HG03139 (cell line): ENCODE measurements at regions not wholly inside any gene's neighbourhood (a gene's known extent, or its start where the extent isn't known, plus 50 kb on each side); places are given as distances from the start of the nearest gene placed in this dataset.
A peak's percentile ranks its signal among the peaks of the same experiment; 100 is the strongest.
"Not testable (repeated sequence)": the region's sequence is repeated elsewhere in the genome, so short reads cannot be mapped to it uniquely, and the experiment has no call there.

ENCODE experiments used
- ATAC-seq: cut with Tn5 transposase; IDR thresholded peaks from one replicate; pipeline ENCODE4 v1.9.1; 2021; ENCODE audit not compliant: unreplicated experiment

DNA sequence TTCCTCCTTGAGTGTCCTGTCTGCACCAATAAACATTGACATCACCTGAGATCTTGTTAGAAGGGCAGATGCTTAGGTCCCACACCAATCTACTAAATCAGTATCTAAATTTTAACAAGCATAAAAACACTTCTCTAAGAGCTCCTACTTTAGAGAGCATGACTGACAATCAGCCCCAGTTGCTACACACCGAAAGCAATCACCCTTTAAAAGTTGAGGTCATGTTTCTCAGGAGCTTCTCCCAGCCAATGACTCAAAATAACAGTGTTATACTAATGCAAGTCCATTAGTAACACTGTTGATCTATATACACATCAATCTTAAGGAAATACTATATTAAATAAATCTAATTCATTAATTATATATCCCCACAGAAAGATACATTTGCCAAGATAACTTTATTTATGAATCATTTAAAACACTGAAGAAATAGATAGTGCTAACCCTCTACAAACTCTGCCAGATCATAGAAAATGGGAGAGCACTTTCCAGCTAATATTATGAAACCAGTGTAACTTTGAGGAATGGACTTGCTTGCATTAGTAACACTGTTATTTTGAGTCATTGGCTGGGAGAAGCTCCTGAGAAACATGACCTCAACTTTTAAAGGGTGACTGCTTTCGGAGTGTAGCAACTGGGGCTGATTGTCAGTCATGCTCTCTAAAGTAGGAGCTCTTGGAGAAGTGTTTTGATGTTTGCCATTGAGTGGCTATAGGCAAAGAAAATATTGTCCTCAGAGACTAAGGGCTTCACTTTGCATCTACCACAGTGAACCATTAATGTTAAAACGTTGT, 109.8 kb upstream of the HDX start:
- no peak for ATAC-seq

DNA sequence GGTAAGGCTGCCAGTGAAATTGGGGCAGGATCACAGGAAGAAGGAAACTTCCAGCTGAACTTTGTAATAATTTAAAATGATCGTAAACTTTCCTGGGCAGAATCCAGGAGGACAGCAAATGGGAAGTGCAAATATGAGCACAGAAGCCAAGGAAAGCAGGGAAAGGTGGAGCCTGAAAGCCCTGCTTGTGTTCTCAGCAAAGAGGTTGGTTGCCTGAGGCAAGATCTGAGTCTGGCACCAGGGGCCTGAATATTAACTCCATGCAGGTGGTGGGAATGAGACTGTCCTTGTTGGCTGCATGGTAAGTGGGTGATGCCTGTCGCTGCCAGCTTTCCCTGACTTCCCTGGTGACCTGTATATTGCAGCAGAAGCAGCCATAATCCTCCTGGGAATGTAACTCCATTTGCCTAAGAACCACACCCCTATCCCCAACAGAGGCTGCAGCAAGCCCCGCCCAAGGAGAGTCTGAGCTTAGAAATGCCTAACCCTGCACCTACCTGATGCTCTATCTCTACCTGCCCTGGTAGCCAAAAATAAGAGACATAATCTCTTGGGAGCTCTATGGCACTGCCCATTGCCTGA, 132.0 kb upstream of the HDX start:
- ATAC-seq: no peak

DNA sequence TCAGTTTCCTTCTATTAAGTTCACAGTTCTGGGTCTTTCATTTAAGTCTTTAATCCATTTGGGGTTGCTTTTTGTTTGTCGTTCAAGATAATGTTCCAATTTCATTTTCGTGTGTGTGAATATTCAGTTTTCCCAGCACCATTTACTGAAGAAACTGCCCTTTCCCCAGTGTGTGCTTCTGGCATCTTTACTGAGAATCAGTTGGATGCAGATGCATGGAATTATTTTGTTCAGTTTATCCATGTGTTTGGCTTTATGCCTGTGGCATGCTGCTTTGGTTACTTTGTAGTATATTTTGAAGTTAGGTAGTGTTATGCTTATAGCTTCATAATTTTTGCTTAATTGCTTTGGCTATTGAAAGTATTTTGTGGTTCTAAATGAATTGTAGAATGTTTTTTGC, 163.8 kb upstream of the HDX start:
- ATAC-seq: no peak

DNA sequence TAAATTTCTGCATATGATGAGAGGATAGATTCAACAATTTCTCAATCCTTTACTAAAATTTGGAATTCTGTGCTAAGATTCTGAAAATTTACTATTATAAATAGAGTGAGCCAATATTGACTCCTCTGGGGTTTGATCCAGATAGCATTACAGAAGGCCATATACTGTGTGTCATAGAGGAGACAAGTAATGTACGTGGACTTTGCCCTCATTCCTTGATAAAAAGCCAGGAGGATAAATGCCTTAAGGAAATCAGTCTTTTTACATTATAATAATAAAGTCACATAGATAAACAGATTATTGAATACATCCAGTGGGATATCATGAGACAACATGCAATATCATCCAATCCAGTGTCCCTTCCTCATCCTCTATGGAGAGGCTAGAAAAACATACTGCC, 188.0 kb upstream of the HDX start:
- no peak for ATAC-seq

DNA sequence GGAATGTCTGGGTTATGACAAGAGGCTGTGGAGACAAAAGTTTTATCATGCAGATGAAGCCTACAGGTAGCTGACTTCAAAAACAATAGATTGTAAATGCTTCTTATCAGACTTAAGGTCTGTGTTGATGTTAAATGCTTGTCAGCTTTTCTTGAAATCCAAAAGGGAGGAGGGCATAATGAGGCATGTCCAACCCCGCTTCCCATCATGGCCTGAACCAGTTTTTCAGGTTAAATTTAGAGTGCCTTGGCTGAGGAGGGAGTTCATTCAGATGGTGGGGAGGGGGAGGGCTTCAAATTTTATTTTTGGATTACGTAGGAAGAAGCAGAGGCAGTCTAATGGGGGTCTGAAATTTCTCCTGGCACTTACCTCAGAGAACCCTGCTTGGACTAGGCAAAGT, 207.7 kb upstream of the HDX start:
- ATAC-seq: no peak

DNA sequence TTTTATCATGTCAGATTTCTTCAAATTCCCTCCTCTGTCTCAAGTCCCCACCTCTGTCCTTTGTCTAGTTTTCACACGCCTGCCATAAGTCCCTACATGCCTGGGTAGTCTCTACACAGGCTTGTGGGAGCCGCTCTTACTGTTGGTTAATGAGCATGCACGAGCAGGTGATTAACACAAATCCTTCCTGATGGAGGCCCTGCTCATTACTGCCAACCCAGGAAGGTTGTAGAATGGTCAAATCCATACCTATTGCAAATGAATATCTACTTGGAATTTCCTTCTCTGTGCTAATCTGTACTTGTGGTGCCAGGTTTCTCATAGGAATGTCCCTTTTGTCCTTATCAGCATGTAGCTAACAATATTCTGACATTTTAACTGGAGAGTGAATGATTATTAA, 208.4 kb upstream of the HDX start:
- no peak for ATAC-seq

DNA sequence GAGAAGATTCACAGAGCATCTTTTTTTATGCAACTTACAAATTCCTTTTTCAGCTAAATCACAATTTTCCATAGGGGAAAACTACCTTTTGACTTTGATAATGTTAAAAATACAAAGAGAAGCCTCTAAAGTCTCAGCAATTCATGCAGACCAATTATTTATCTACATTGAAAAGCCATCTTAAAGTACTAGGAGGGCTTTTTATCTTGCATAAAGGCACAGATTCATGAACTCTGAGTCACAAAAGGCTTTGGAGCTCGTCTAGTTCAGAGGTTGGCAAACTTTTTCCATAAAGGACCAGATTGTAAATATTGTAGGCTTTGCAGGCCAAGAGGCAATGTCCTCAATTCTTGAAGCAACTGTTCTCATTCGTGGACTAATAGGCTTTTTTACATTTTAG, 210.4 kb upstream of the HDX start:
- ATAC-seq: no peak

DNA sequence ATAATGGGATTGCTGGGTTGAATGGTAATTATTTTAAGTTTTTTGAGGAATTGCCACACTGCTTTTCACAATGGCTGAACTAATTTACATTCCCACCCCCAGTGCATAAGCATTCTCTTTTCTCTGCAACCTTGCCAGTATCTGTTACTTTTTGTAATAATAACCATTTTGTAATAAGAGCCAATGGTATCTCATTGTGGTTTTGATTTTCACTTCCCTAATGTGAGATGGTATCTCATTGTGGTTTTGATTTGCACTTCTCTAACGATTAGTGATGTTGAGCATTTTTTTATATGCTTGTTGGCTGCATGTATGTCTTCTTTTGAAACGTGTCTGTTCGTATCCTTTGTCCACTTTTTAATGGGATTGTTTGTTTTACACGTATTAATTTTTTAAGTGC, 213.1 kb upstream of the HDX start:
- ATAC-seq: no peak

DNA sequence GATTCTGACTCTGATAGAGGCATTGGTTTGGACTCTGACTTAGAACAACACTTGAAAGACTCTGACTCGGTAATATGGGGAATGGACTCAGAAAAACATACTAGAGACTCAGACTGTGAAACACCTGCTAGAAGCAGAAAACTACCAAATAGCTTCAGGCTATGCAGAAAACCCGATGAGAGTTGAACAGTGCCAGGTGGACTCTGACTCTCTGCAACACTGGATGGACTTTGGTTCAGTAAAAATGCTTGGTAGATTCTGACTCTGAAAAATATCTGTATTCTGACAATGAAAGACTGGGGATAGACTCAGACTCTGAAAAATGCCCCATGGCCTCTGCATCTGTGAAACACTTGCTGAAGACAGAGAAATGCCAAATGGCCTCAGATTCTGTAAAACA, 215.1 kb upstream of the HDX start:
- ATAC-seq: no peak

DNA sequence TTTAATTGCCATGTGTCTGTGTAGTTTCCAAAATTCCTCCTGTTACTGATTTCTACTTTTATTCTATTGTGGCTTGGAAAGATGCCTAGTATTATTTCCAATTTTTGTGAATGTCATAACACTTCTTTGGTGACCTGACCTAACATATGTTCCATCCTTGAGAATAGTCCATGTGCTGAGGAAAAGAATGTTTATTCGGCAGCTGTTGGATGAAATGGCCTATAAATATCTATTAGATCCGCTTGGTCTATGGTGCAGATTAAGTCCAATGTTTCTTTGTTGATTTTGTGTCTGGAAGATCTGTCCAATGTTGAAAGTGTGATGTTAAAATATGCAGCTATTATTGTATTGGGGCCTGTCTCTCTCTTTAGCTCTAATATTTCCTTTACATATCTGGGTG, 219.2 kb upstream of the HDX start:
- ATAC-seq: no peak

DNA sequence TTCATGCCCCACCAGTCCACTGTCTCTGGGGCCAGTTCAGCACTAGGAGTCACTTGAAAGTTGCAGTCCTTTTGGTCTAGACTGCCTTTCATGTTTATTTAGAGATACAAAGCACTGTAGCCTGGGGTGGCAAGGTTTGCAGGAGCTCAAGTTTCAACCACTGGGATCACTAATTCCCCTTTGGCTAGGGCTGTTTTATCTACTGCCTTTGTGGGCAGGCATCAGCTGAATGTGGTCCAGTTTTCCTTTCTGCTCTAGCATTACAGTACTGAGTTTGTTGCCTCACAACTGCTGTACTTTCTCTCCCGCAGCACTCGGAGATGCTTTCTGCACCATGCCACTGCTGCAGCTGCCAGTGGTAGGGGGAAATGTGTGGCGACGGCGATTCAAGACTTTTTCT, 222.3 kb upstream of the HDX start:
- no peak for ATAC-seq

DNA sequence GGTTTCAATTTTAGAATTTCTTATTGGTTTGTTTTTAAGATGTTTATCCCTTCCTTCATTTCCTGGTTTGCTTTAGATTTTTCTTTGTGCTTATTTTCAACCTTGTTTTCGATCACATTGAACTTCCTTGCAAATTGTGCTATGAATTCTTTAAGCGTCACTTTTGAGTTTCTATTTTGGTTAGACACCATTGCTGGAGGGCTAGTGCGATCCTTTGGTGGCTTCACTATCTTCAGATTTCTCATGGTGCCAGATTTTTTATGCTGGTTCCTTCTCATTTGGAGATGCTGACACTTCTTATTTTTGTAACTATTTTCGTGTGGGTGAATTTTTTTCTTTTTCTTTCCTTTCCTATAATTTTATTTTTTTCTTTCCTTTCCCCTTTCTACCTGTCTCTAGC, 227.2 kb upstream of the HDX start:
- no peak for ATAC-seq

DNA sequence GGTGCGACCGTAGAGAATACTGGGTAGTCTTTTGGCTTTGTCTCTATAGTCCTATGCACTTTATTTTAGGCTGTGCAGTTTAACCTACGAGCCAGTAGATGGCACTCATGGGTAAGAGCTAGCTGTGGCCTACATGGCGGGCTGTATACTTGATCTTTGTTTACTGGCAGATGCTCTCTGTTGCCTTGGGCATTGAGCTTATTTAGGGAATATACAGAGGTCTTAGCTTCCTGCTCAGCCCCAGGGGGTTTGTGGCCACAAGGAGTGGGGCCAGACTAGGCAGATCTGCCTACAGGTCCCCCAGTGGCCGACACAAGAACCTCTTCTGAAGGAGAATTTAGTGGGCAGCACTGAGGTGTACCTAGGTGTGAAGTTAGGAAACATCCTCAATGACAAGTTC, 227.6 kb upstream of the HDX start:
- ATAC-seq: peak; percentile 99

DNA sequence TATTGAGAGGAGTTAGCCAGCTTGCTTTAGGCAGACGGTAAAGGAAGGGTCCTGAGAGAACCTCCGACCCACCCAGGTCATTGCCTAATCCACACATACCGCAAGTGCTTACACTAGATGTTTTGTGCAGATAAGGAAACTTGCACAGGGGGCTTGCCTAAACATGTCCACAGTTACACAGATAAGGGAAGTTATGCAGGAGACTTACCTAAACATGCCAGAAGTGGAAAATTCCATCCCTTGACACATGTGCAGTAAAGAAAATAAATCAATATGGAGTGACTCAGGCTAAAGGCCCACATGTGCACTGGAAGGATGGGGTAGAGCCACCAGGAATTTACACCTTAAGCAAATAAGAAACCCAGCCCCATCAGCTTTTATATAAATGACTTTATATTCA, 232.8 kb upstream of the HDX start:
- no peak for ATAC-seq

DNA sequence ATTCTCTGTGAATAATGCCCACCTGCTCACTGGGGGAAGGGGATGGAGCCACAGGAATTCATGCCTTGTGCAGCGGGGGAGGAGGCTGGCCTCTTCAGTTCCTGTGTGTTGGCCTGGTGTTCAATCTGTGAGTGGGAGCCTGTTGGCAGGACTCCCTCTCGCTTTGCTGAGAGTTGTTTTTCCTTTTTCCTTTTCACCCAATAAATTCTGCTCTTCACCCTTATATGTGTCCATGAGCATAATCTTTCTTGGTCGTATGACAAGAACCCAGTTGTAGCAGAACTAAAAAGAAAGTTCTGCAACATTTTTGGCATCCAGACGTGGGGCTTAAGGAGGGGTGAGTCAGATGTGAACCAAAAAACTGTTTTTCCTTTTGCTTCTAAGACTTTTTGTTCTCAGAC, 235.2 kb upstream of the HDX start:
- no peak for ATAC-seq

DNA sequence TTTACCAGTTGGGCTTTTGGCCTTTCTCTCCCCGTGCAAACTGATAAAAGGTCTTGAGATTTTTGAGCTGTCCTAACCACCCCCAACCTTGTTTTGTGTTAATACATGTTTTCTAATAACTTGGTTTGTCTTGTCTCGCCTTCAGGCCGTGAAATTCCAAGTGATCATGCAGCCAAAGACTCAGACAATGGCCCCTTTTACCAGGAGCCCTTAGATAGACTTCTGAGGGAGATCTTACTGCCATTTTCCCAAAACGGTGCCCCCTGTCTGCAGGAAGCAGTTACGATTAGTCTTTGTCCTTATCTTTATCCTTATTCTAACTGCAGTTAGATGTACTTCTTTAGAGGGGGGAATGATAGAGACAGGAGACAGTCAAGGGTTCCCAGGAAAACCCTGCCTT, 245.3 kb upstream of the HDX start:
- no peak for ATAC-seq

DNA sequence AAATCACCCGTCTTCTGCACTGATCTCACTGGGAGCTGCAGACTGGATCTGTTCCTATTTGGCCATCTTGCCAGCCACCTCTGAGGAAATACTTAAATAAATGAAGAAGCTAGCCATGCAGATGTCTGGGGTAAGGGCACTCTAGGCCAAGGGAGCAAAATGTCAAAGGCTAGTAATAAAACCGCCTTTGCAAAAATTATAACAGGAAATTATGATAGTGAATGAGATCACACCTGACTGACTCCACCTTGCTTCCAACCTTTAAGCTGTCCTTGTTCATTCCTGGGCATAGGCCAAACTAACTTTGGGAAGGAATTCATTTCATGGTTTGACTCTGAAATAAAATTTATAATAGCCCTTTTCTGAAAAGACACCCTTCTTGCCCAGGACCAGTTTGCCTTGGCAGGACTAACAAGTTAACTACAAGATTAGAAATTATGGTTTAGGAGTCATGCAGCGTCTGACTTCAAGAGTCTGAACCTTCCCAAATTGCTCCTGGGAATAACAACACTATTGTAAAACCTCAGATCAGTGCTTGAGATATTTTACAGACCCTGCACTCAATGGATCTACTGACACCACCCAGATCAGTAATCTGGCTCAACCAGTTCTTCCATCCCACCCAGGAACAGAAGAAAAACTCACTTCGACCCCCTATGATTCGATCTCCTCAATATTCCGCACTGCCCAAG, 246.9 kb upstream of the HDX start:
- no peak for ATAC-seq

DNA sequence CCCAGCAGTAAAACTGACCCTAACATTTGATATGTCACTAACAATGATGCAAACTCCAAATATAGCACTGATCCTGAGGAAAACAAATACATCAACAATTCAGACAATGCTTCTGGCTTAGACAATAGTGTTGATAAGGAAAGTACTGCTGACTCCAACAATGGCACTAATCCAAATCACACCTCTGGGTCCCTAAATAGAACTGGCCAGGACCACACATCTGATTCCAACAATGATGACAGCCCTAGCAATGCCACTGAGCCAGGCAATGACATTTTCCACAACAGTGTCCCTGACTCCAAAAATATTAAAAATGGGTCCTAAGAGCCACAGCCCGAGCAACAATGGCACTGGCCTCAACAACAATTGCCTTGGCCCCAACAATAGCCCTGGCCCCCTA, 243.1 kb upstream of the APOOL start:
- ATAC-seq: no peak

DNA sequence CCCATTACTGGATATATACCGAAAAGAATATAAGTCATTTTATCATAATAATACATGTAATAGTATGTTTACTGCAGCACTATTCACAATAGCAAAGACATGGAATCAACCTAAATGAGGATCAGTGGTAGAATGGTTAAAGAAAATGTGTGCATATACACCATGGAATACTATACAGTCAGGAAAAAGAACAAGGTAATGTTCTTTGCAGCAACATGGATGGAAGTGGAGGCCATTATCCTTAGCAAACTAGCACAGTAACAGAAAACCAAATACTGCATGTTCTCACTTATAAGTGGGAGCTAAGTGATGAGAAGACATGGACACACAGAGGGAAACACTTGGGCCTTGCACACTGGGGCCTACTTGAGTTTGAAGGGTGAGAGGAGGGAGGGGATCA, 207.4 kb upstream of the APOOL start:
- no peak for ATAC-seq

DNA sequence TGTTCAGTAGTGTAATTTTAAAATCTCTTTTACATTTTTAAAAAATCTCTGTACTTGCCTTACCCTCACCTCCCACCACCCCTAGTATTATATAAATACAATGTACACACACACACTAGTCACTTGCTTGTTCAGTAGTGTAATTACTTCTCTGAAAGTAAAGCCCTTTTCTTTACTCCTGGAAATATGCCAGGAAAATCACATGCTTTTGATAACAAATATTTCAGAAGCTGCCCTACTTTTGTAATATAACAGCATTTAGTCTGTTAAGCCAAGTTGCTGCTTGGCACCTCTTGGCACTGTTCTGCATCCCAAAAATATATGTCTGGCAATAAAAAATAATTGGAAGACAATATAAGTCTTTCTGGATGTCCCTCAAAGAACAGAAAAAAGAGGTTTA, 172.8 kb upstream of the APOOL start:
- no peak for ATAC-seq

DNA sequence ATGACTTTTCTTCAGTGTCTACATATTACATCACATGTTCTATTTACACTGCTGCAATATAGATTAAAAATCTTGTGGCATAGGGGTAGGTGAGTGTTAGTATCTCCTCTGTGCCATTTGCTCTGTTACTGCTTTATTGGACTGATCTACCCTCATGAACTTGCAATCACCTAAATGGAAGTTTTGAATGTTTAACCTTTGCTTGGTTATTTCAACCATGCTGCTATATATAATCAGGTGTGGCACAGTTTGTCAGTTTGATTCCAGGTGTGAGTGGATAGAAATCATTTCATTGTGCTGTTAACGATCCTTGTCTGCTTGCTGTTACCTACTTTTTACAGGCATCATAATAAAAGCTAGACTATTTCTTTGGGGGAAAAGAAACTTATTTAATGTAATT, 157.1 kb upstream of the APOOL start:
- ATAC-seq: not testable (repeated sequence)

DNA sequence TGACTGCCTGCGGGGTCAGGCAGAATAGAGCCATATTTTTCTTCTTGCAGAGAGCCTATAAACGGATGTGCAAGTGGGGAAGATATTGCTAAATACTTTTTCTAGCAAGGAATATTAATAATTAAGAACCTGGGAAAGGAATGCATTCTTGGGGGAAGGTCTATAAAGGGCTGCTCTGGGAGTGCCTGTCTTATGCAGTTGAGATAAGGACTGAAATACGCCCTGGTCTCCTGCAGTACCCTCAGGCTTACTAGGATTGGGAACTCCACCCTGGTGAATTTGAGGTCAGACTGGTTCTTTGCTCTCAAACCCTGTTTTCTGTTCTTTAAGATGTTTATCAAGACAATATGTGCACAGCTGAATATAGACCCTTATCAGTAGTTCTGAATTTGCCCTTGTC, 152.5 kb upstream of the APOOL start:
- ATAC-seq: not testable (repeated sequence)
